Fibroblast of lung (primary cell): ENCODE measurements at regions not wholly inside any gene's neighbourhood (a gene's known extent, or its start where the extent isn't known, plus 50 kb on each side); places are given as distances from the start of the nearest gene placed in this dataset.

Experiments
- EZH2 ChIP-seq: IDR thresholded peaks from 2 replicates; pipeline ENCODE4 v1.5.1; 2012; ENCODE audit warnings: low read length, control low read depth, mild to moderate bottlenecking; ENCODE audit errors: missing control alignments
- TF ChIP-seq, protein P1 (sequence below), 2 donors: IDR thresholded peaks in 1 of 2; conservative IDR thresholded peaks in 1 of 2; 1 replicate in 1 of 2; 2 replicates in 1 of 2; pipeline ENCODE4 v1.5.1; 2011 to 2012; ENCODE audit warnings: low read length in 2 of 2, control low read depth in 1 of 2, inconsistent platforms in 1 of 2, low read depth in 1 of 2, mild to moderate bottlenecking in 1 of 2

DNA sequence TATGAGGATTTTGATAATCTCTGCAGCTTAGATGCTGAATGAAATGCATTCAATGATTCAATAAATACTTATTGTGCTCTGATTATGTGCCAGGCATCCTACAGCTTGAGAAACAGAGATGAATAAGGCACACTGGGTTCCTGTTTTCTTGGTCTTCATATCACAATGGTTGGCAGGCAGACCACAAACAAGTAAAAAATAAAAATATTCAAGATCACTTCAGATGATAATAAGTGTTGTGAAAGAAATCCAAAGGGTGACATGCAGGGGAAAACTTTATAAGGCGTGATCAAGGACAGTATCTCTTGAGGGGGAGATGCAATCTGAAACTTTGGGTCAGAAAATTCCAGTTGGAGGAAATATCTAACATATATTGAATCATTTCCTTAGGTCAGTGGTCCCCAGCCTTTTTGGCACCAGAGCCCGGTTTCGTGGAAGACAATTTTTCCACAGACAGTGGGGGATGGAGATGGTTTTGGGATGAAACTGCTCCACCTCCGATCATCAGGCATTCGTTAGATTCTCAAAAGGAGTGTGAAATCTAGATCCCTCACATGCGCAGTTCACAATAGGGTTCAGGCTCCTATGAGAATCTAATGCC lies 73.7 kb upstream of the RAP1B start:
- TF ChIP-seq, protein P1, sequence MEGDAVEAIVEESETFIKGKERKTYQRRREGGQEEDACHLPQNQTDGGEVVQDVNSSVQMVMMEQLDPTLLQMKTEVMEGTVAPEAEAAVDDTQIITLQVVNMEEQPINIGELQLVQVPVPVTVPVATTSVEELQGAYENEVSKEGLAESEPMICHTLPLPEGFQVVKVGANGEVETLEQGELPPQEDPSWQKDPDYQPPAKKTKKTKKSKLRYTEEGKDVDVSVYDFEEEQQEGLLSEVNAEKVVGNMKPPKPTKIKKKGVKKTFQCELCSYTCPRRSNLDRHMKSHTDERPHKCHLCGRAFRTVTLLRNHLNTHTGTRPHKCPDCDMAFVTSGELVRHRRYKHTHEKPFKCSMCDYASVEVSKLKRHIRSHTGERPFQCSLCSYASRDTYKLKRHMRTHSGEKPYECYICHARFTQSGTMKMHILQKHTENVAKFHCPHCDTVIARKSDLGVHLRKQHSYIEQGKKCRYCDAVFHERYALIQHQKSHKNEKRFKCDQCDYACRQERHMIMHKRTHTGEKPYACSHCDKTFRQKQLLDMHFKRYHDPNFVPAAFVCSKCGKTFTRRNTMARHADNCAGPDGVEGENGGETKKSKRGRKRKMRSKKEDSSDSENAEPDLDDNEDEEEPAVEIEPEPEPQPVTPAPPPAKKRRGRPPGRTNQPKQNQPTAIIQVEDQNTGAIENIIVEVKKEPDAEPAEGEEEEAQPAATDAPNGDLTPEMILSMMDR (conservative IDR thresholded peaks at IDR 0.05 in 1 of 2, IDR thresholded peaks at IDR 0.05 in 1 of 2; ENCODE audit: low read depth in 1 of 2, low read length in 2 of 2) = no peak
- TF ChIP-seq EZH2 = no peak
